HL-60 (cell line): ENCODE measurements at regions not wholly inside any gene's neighbourhood (a gene's known extent, or its start where the extent isn't known, plus 50 kb on each side); places are given as distances from the start of the nearest gene placed in this dataset.

ENCODE experiments used
- DNase-seq, 2 experiments: peaks; one replicate each; pipeline ENCODE4 v3.0.0-alpha.2; 2010 to 2020; ENCODE audit warnings: low read depth in 1 of 2, low spot score in 1 of 2
- H3K27ac ChIP-seq: fragments of 250-450 bp; sonication (Bioruptor Pico); replicated peaks from 2 replicates; pipeline ENCODE4 v1.5.1; 2020; ENCODE audit warnings: mild to moderate bottlenecking, moderate library complexity
- H3K27me3 ChIP-seq: fragments of 250-450 bp; sonication (Bioruptor Pico); 2 replicates; pipeline ENCODE4 v1.5.1; 2021; ENCODE audit warnings: mild to moderate bottlenecking, moderate library complexity; ENCODE audit not compliant: insufficient read depth, poor library complexity, severe bottlenecking
- H3K4me3 ChIP-seq: replicated peaks from 2 replicates; pipeline ENCODE4 v1.5.1; 2011; ENCODE audit warnings: mild to moderate bottlenecking, control low read depth, low read length; ENCODE audit not compliant: insufficient read depth
- GABPA ChIP-seq: IDR thresholded peaks from 2 replicates; pipeline ENCODE4 v1.6.1; 2012; ENCODE audit warnings: low read depth
- POLR2AphosphoS5 ChIP-seq: IDR thresholded peaks from 2 replicates; pipeline ENCODE4 v1.6.1; 2012; ENCODE audit warnings: low read depth
- REST ChIP-seq: IDR thresholded peaks from 2 replicates; pipeline ENCODE4 v1.6.1; 2012; ENCODE audit warnings: low read depth; ENCODE audit not compliant: insufficient replicate concordance
- SPI1 ChIP-seq: IDR thresholded peaks from 2 replicates; pipeline ENCODE4 v1.6.1; 2012; ENCODE audit warnings: low read depth, mild to moderate bottlenecking, borderline replicate concordance
- TF ChIP-seq, protein P1 (sequence below): IDR thresholded peaks from one replicate; pipeline ENCODE4 v1.5.1; 2011; ENCODE audit warnings: low read length, control low read depth, inconsistent platforms; ENCODE audit not compliant: insufficient read depth

DNA sequence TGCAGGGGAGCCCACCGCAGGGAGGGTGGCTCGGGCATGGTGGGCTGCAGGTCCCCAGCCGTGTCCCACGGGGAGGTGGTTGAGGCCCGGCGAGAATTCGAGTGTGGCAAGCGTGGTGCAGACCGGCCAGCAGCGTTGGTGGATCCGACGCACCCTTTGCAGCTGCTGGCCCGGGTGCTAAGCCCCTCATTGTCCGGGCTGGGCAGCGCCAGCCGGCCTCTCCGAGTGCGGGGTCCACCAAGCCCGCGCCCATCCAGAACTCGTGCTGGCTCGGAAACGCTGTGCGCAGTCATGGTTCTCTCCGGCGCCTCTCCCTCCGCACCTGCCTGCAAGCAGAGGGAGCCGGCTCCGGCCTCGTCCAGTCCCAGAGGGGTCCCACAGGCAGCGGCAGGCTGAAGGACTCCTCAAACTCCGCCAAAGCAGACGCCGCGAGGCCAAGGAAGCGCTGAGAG lies 177.0 kb upstream of the SLC35G4 start:
- peaks cover 1% of the 10 kb centered on the region for H3K27me3 ChIP-seq
- TF ChIP-seq SPI1: no peak
- TF ChIP-seq POLR2AphosphoS5: no peak
- no peak for TF ChIP-seq REST
- no peak for TF ChIP-seq GABPA
- TF ChIP-seq, protein P1, sequence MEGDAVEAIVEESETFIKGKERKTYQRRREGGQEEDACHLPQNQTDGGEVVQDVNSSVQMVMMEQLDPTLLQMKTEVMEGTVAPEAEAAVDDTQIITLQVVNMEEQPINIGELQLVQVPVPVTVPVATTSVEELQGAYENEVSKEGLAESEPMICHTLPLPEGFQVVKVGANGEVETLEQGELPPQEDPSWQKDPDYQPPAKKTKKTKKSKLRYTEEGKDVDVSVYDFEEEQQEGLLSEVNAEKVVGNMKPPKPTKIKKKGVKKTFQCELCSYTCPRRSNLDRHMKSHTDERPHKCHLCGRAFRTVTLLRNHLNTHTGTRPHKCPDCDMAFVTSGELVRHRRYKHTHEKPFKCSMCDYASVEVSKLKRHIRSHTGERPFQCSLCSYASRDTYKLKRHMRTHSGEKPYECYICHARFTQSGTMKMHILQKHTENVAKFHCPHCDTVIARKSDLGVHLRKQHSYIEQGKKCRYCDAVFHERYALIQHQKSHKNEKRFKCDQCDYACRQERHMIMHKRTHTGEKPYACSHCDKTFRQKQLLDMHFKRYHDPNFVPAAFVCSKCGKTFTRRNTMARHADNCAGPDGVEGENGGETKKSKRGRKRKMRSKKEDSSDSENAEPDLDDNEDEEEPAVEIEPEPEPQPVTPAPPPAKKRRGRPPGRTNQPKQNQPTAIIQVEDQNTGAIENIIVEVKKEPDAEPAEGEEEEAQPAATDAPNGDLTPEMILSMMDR: no peak
- no peak overlapping the region for H3K4me3 ChIP-seq
- DNase-seq: no peak
- no peak overlapping the region for H3K27ac ChIP-seq

- TF ChIP-seq REST (no peak), POLR2AphosphoS5 (no peak), SPI1 (no peak), GABPA (no peak)
- TF ChIP-seq, protein P1: no peak
Observed at GRCh38 chr18:11429876-11430275, 179.5 kb upstream of the SLC35G4 start.

GRCh38 chr18:11425211-11425610 lies 184.2 kb upstream of the SLC35G4 start:
- no peak for DNase-seq
- TF ChIP-seq SPI1: no peak
- TF ChIP-seq REST: no peak
- no peak for TF ChIP-seq POLR2AphosphoS5
- no peak for TF ChIP-seq GABPA
- TF ChIP-seq, protein P1: no peak
- H3K27ac ChIP-seq: no peak overlapping the region
- peaks cover 4% of the 10 kb centered on the region for H3K27me3 ChIP-seq
- H3K4me3 ChIP-seq: no peak overlapping the region

More at GRCh38 chr18:11429876-11430275, 179.5 kb upstream of the SLC35G4 start:
- DNase-seq: no peak
- H3K27ac ChIP-seq: no peak overlapping the region
- peaks cover 4% of the 10 kb centered on the region for H3K27me3 ChIP-seq
- H3K4me3 ChIP-seq: no peak overlapping the region
